Natural killer cell (primary cell): ENCODE measurements at regions not wholly inside any gene's neighbourhood (a gene's known extent, or its start where the extent isn't known, plus 50 kb on each side); places are given as distances from the start of the nearest gene placed in this dataset.

Source experiments
- ATAC-seq, 3 donors: fragments of 150-1000 bp in 2 of 3; fragments of 200-7000 bp in 1 of 3; cut with Tn5 transposase; 1 replicate in 1 of 3; 2 replicates in 2 of 3; pipeline ENCODE4 v1.10.0; 2021; ENCODE audit warnings: mild to moderate bottlenecking in 2 of 3, moderate library complexity in 2 of 3
- DNase-seq, 2 donors: peaks; one replicate each; pipeline versions ENCODE4 v3.0.0 to v3.0.0-alpha.2; 2013 to 2021; ENCODE audit warnings: mixed read lengths in 1 of 2
- H3K27ac ChIP-seq: one replicate; pipeline ENCODE4 v1.5.1; 2013; ENCODE audit warnings: mild to moderate bottlenecking, low read length
- H3K27me3 ChIP-seq: one replicate; pipeline ENCODE4 v1.6.1; 2013; ENCODE audit warnings: low read length; ENCODE audit not compliant: control insufficient read depth, insufficient read depth
- H3K36me3 ChIP-seq: one replicate; pipeline ENCODE4 v1.6.1; 2013; ENCODE audit warnings: low read length; ENCODE audit not compliant: control insufficient read depth, insufficient read depth
- H3K4me1 ChIP-seq: one replicate; pipeline ENCODE4 v1.6.1; 2013; ENCODE audit warnings: low read length; ENCODE audit not compliant: control insufficient read depth, insufficient read depth
- H3K4me3 ChIP-seq: one replicate; pipeline ENCODE4 v1.5.1; 2013; ENCODE audit warnings: low read length
- H3K9me3 ChIP-seq: one replicate; pipeline ENCODE4 v1.6.1; 2013; ENCODE audit warnings: low read length; ENCODE audit not compliant: control insufficient read depth, insufficient read depth
- H3K27ac Mint-ChIP-seq, 2 donors: one replicate each; pipeline ENCODE4 v1.8.0; 2022; ENCODE audit warnings: mild to moderate bottlenecking in 2 of 2, mixed read lengths in 2 of 2, moderate library complexity in 1 of 2
- H3K27me3 Mint-ChIP-seq, 2 donors: one replicate each; pipeline ENCODE4 v1.8.0; 2022; ENCODE audit warnings: low read depth in 2 of 2, mixed read lengths in 2 of 2
- H3K36me3 Mint-ChIP-seq: one replicate; pipeline ENCODE4 v1.8.0; 2022; ENCODE audit warnings: mixed read lengths
- H3K4me1 Mint-ChIP-seq, 2 donors: one replicate each; pipeline ENCODE4 v1.8.0; 2022; ENCODE audit warnings: mixed read lengths in 2 of 2
- H3K4me3 Mint-ChIP-seq: one replicate; pipeline ENCODE4 v1.8.0; 2022; ENCODE audit warnings: mild to moderate bottlenecking, moderate library complexity, mixed read lengths
- H3K9me3 Mint-ChIP-seq, 2 donors: one replicate each; pipeline ENCODE4 v1.8.0; 2022; ENCODE audit warnings: mixed read lengths in 2 of 2
- CTCF ChIP-seq: fragments of 200-600 bp; IDR thresholded peaks from one replicate; pipeline ENCODE4 v1.8.0; 2022; ENCODE audit warnings: antibody characterized with exemption
- WGBS: methylation state at CpG from one replicate; pipeline ENCODE4 v1.1.7; 2013; ENCODE audit warnings: missing lambda C conversion rate; ENCODE audit not compliant: insufficient coverage; 5-methylcytosine and 5-hydroxymethylcytosine counted together
- intact Hi-C: fragments of 100-400 bp; cut with micrococcal nuclease; formaldehyde crosslinking; loops from one replicate; pipeline ENCODE4 v1.14.2; 2022

- Histone ChIP-seq H3K9me3 (no peaks in the 10 kb centered on the region), H3K27ac (no peak overlapping the region), H3K4me1 (no peaks in the 10 kb centered on the region), H3K36me3 (no peaks in the 10 kb centered on the region), H3K27me3 (no peaks in the 10 kb centered on the region), H3K4me3 (no peak overlapping the region)
- no peaks in the 10 kb centered on the region for H3K4me1 Mint-ChIP-seq
- DNase-seq = no peak
- no peak overlapping the region for H3K4me3 Mint-ChIP-seq
- intact Hi-C loops = no loop called here
- no peaks in the 10 kb centered on the region for H3K27me3 Mint-ChIP-seq
- H3K9me3 Mint-ChIP-seq = peaks cover 0 to 4% of the 10 kb centered on the region in 2 donors
- H3K36me3 Mint-ChIP-seq = no peaks in the 10 kb centered on the region
- no peak for TF ChIP-seq CTCF
- no peak overlapping the region for H3K27ac Mint-ChIP-seq
- no peak for ATAC-seq
These were observed 140.9 kb downstream of the HGF start for GRCh38 chr7:81628951-81629350.

- Mint-ChIP-seq H3K27me3 (no peaks in the 10 kb centered on the region), H3K4me3 (no peak overlapping the region), H3K36me3 (no peaks in the 10 kb centered on the region), H3K4me1 (no peaks in the 10 kb centered on the region), H3K27ac (no peak overlapping the region), H3K9me3 (peaks cover 6 to 8% of the 10 kb centered on the region in 2 donors)
- Histone ChIP-seq H3K27me3 (no peaks in the 10 kb centered on the region), H3K36me3 (no peaks in the 10 kb centered on the region), H3K27ac (no peak overlapping the region), H3K9me3 (no peaks in the 10 kb centered on the region), H3K4me3 (no peak overlapping the region), H3K4me1 (no peaks in the 10 kb centered on the region)
- ATAC-seq (no peak), DNase-seq (no peak)
- no peak for TF ChIP-seq CTCF
- intact Hi-C loops = no loop called here
- WGBS = 100% methylated on average over 1 of the region's 6 CpGs
These were observed 142.1 kb downstream of the HGF start for GRCh38 chr7:81627536-81628287.

- H3K4me3 ChIP-seq = no peak overlapping the region
- TF ChIP-seq CTCF = no peak
These were observed 143.8 kb downstream of the HGF start for GRCh38 chr7:81626008-81626407.

More at GRCh38 chr7:81626008-81626407, 143.8 kb downstream of the HGF start:
- Mint-ChIP-seq H3K36me3 (no peaks in the 10 kb centered on the region), H3K27me3 (no peaks in the 10 kb centered on the region), H3K4me3 (no peak overlapping the region), H3K4me1 (no peaks in the 10 kb centered on the region), H3K9me3 (peaks cover 9% of the 10 kb centered on the region in 2 donors), H3K27ac (no peak overlapping the region)
- H3K27me3 ChIP-seq = no peaks in the 10 kb centered on the region
- H3K4me1 ChIP-seq = no peaks in the 10 kb centered on the region
- intact Hi-C loops = no loop called here
- no peaks in the 10 kb centered on the region for H3K9me3 ChIP-seq
- DNase-seq (no peak), ATAC-seq (no peak)
- no CpG with 5 or more reads among the region's 1 CpG for WGBS
- H3K27ac ChIP-seq = no peak overlapping the region
- H3K36me3 ChIP-seq = no peaks in the 10 kb centered on the region
